ENCODE measurements at regions not wholly inside any gene's neighbourhood (a gene's known extent, or its start where the extent isn't known, plus 50 kb on each side); places are given as distances from the start of the nearest gene placed in this dataset.
"Not testable (repeated sequence)": the region's sequence is repeated elsewhere in the genome, so short reads cannot be mapped to it uniquely, and the experiment has no call there.

DNA sequence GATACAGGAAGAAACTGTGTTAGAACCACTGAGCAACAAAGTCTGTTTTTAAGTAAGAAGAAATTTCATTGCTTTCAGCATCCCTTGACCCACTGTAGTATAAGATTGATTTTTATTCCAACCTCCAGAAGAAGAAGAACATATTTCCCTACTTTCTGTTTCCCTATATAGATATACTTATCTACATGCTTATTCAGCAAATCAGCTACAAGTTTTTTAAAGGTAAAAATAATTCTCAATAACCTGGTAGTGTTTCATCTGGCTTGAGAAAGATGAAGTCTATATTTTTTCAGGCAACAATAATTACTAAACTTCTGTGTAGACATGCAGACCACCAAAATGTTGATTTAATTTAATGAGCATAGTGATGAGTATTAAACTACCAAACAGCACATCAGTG lies 201.0 kb downstream of the OSTF1 start:
- DNase-seq = no peak

DNA sequence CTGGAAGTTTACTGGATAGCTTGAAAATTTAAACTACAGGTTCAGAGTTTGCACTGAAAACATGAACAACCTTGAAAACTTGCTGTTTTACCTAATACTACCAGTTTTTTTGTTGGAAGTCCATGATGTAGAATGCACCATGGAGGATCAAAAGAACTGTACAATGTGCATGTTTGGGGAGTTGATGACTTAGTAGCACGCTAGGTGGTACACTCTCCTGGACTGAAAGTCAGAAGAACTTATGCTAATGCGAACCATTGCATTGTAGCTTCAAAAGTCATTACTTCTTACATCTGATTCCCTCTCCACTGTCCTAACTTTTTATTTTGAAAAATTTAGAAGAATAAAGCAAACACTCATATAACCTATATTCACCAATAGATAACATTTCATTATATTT lies 211.0 kb downstream of the OSTF1 start:
- DNase-seq = no peak

DNA sequence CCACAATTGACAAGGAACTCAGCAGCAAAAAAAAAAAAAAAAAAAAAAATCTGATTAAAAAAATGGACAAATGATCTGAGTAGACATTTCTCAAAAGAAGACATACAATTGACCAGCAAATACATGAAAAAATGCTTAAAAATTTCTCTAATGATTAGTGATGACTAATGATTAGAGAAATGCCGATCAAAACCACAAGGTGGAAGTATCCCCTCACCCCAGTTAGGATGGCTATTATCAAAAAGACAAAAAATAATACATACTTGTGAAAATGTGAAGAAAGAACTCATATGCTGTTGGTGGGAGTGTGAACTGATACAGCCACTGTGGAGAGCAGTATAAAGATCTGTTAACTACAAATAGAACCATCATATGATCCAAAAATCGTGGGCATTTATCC lies 245.3 kb downstream of the OSTF1 start:
- DNase-seq = no peak

DNA sequence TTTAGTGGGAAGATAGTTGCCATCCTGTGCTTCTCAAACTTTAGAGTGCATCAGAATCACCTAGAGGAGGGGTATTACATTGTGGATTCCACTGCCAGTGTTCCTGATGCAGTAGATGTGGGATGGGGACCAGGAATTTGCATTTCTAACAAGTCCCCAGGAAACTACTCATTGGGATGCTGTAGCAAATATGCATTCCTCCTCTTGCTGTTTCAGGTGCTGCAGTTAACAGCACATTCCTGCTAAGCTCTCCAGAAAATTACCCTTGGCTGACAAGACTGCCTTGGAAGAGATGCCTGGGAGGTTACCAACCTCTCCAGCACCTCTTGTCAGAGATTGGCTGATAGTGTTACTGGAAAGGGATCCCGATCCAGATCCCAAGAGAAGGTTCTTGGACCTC lies 270.5 kb downstream of the OSTF1 start:
- no peak for DNase-seq

DNA sequence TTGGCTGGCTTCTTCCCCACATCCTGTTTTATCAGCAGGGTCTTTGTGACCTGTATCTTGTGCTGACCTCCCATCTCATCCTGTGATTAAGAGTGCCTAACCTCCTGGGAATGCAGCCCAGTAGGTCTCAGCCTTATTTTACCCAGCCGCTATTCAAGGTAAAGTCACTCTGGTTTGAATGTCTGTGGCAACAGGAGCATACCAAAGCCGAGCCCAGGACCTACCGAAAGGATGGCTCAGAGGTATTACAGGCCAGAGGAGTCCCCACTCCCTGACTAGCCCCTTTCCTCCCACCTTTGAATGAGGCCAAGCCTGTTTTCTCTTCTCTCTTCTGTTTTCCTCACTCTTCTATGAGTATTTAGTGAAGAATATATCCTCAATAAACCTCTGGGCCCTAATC lies 271.3 kb downstream of the OSTF1 start:
- DNase-seq = no peak

DNA sequence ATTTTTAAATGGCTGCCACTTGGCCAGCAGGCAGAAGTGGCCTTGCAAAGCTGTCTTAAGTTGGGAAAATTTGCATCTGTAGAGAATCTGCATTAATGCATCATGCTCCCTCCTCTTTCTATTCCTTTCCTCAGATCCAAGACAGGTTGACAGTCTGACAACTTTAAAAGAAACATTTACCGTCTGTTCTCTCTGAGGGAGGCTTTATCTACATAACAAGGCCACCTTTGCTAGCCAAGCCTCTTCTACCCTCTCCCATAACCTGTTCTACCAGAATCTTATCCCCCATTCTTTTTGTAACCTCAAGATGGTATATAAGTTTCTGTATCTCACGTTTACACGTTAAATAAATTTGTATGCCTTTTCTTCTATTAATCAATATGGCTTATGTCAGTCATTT lies 271.9 kb downstream of the OSTF1 start:
- DNase-seq = no peak

DNA sequence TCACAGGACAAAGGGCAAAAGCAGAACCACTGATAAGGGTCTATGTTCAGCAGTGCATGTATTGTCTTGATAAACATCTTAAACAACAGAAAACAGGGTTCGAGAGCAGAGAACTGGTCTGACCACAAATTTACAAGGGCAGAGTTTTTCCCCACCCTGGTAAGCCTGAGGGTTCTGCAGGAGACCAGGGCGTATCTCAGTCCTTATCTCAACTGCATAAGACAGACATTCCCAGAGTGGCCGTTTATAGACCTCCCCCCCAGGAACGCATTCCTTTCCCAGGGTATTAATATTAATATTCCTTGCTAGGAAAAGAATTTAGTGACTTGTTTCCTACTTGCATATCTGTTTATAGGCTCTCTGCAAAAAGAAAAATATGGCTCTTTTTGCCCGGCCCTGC lies 274.1 kb downstream of the OSTF1 start:
- DNase-seq = not testable (repeated sequence)

DNA sequence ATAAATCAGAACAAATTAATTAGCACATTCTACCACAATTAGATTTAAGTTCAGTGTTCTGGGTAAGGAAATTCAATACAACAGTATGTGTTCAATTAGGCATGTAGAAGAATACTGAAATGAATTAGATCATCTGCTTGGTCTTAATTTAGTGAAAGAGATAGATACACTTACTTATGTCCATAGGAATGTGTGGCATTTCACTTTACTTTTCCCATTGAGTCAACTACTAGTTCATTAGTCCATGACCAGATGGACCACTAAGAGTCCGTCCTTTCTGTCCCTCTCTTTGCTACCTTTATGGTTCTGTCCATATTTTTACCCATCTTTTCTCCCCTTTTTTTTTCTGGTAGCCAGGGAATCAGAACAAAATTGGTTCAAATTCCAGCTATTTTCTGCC lies 276.9 kb downstream of the OSTF1 start:
- no peak for DNase-seq

DNA sequence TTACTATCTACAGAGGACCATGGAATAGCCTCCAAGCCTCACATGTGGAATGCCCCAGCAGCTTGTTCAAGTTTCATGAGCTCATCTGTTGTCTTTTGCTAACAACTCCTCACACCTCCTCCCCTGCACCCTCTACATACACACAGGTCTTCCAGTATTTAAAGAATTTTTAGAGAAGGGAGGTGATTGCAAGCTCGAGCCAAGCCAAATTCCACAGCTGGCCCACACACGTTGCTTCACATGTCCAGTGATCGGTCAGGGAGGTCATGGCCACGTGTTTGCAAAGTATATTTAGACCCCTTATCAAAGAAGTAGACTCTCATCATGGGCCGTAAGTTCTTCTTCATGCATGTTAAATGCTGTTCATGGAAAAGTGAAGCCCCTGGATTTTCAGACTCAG lies 281.7 kb downstream of the OSTF1 start:
- no peak for DNase-seq

DNA sequence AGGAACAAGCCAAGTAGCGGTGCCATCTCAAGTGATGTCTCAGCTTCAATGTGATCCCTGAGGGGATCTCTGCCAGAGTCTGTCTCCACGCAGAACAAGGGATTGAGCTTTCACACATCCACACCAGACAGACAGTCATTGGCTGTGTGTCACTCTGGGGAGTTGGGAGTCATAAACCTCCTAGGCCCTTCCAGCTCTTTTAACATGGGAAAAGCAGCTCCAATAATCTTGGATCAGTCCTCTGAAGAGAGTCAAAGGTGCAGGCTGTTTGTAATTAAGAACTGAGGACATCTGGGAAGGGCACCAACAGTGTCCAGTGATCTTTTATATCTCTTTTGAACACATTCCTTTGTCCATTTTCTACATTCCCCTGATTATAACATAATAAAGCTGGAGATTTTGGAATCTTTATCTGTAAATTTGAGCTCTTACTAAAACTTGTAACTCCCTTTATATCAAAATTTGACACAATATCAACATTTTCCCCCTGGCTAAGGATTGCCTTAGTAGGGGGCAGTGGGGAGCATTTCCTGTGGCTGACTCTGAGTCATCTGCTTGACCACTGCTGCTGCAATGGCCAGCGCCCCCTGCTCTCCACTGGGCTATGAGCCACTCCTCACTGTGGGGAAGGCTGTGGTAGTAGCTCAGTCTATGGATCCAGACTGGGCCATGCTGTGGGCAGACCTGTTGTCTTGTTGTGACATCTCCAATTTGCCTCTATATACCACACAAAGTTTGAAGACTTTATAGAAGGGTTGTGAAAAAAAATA lies 284.4 kb downstream of the OSTF1 start:
- DNase-seq = no peak

DNA sequence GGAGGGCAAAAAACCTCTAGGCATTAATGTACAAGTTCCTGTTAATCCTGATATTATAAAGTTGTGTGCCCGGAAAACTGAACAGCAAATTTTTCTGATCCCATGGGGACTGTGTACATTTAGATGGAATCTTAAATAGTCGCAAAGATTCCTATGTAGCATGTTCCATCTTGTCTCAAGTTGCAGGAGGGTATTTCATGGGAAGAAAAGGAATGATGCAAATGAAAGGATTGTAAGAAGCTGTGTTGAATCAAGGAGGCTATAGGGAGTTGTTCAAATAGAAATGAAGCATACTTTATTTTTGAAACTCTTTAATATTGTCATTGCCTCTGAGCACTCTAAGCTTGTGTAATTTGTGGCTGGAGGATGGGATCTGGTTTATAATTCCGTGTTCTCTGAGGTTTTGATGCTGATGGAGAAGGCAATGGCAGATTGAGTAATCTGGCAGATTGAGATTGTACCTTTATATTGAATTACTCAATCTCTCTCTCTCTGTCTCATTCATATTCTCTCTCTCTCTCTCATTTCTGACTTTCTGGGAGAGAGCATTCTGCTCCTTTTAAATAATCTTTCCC lies 288.5 kb downstream of the OSTF1 start:
- peak; percentile 8 for DNase-seq

DNA sequence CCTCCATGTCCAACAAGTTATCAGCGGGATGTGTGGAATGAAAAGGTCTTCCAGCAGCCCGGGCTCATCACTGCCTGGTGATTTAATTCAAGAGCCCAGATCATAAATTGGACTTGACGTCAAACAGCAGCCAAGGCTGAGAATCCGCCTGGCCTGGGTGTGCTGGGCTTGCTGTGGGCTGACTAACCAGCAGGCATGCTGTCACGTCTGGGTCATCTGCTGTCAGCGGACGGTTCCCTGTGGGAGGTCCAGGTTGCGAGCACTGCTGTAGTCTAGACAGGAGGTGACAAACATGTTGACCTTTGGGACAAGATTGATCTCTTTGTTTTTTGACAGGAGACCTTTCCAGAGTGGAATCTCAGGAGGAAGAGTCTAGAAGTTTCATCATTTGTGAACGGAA lies 289.7 kb downstream of the OSTF1 start:
- DNase-seq = no peak

DNA sequence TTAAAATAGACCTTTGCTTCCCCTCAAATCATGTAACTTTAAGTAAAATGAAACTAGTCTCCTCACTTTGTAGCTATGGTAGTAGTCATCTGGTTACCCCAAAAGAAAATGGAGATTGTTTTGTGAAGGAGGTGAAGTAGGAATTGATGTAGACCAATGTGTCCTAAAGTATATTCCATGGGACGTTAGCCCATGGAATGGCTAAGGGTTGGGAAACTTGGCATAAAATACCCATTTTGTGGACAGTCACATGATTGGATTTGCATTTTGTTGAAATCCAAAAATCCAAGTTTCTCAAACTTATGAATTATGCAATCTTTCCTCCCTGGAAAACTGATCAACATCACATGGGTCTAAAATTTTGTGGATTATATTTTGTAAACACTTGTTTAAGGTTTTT lies 290.6 kb downstream of the OSTF1 start:
- DNase-seq = no peak

DNA sequence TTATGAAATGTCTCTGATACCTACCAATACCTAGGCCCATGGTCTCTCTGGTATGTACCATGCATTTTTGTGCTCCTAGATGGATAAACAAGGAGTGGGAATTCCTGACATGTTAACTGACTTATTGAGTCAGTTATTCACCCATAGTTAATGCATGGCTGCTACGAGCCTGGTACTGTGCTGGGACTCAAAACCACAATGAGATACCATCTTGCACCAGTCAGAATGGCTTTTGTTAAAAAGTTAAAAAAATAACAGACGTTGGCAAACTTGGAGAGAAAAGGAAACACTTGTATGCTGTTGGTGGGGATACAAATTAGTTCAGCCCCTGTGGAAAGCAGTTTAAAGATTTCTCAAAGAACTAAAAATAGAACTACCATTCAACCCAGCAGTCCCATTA lies 293.8 kb downstream of the OSTF1 start:
- no peak for DNase-seq

DNA sequence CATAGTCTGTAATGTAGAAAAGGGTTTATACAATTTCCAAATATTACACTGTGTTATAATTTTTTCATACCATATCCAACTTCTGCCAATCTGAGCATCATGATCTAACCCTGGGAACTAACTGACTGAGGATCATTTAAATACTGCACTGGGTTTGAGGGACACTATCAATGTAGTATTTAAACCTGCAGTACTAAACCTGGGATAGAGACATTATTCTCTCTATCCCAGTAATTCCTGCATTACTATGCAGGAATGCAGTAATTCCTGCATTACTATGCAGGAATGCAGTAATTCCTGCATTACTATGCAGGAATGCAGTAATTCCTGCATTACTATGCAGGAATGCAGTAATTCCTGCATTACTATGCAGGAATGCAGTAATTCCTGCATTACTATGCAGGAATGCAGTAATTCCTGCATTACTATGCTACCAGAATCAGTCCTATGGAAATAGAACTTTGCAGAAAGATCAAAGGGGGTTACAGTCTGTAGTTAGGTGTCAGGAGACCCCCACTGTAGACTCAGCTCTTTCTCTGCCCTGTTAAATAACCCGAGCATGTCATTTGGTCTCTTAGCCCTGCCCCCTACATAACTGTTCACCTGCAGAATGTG lies 295.2 kb downstream of the OSTF1 start:
- DNase-seq = not testable (repeated sequence)

DNA sequence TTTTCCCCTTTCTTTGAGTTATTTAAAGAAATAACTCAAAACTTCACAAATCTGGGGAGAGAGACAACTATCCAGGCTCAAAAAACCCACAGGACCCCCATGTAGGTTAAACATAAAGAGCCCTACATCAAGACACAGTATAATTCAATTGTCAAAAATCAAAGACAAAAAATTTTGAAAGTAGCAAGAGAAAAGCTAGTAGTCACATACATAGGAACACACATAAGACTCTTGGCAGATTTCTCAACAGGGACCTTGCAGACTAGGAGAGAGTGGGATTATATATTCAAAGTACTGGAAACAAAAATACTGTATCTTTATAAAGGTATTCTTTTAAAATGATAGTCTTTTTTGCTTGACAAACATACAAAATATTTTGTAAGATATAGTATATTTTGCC lies 296.9 kb downstream of the OSTF1 start:
- no peak for DNase-seq

DNA sequence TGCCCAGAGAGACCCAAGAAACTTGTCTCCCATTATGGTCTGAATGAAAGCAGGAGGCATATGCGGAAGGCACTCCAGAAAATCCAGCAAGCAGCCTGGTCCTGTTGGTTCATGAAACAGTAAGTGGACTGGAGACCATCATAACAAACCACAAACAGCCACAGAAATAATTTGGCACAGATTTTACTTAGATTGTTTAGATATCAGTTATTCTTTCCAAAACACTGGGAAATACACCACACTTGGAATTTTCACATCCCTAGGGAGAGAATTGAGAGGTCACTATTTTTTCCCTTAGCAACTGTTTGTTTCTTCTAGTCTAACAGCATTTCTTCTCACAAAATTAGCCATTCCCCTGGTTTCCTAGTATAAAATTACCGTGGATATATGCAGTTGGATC lies 300.8 kb downstream of the OSTF1 start:
- DNase-seq = no peak

DNA sequence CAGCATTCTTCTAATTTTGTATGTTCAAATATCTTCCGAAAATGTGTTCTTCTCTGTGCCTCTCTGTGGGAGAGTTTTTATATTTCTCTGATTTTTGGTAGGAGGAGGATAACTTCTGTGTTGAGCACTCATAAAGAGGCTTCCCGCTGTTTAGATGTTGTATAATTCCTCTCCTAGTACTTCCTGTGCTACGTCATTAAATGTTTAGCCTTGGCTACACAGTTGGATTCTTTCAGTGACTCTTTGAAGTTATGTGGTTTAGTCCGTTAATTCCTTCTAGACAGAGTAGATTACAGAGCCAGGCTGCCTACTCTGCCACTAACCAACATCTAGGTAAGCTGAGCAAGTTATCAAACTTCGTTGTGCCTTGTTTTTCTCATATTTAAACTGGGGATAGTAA lies 302.6 kb downstream of the OSTF1 start:
- no peak for DNase-seq

DNA sequence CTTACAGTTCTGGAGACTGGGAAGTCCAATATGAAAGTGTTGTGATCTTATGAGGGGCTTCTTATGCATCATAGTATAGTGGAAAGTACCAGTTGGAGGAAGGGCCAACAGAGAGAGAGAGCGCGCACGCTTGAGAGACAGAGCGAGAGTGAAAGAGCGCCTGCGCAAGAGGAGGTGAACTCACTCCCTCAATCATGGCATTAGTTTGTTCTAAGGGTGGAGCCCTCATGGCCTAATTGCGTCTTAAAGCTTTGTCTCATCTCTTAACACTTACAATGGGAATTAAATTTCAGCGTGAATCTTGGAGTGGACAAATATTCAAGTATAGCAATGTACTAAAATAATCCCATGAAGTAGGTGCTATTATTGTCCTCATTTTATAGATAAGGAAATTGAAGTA lies 303.2 kb downstream of the OSTF1 start:
- no peak for DNase-seq

DNA sequence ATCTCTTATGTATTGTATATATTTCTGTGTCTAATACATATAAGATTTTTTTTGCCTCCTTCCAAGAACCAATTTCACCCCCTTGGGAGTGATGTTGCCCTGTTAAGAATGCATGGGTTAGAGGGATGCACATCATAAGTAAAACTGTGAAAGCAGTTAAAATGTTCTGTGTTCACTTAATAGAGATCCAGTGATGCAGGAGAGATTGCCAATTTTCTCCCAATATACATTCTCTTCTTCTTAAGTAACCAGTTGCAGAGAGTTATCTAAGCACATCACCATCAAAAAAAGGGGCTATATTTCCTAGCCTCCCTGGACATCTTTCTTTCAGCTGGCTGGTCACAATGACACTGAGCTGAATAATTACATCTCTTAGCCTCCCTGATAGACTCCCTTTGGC lies 307.0 kb downstream of the OSTF1 start:
- DNase-seq = no peak

DNA sequence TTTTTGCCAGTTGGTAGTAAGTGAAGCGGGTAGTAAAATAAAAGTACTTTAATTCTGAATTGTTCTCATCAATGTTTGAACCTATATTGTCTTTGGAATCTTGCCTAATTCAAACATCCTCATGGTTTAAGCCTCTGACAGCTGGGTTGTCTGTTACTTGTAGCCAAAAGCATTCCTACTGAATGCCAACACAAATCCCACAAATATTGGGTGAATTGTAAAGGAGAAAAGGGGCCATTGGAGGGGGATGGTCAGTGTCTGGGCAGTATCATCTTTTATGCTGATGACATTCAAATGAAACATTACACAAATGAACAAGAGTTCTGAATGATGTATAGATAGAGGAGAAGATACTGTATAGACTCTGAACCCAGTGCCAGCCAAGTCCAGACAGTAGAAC lies 309.5 kb downstream of the OSTF1 start:
- DNase-seq = no peak

DNA sequence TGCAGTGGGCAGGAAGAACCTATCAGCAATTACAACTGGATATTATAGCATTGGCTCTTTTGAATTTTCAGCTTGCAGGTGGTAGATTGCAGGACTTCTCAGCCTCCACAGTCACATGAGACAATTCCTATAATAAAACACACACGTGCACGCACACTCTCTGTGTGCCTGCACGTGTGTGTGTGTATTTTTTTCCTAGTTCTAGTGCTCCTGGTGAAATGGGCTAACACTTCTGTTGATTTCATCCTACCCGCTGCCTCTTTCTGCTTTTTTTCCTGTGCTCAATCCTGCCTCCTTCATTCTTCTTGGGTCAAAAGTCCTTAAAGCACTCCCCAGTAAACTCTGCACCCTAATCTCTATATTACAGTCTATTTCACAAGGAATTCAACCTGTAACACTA lies 320.1 kb downstream of the OSTF1 start:
- DNase-seq = no peak

DNA sequence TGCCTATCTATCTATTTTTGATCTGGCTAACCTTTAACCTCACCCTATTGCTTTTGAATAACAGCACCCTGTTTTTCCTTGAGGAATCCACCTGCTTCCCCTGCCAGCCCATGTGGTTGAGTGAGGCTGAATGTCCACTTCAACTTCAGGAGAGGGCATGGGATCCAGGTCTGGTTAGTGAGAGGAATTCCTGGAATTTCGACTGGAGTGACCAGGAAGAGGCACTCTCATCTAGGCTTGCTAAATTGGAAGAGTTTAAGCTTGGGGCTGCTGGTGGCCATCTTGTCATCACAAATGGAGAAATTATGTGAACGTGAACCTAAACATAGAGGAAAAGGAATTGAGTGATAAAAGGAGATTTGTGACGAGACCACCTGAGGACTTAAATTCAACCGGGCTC lies 322.1 kb downstream of the OSTF1 start:
- no peak for DNase-seq

DNA sequence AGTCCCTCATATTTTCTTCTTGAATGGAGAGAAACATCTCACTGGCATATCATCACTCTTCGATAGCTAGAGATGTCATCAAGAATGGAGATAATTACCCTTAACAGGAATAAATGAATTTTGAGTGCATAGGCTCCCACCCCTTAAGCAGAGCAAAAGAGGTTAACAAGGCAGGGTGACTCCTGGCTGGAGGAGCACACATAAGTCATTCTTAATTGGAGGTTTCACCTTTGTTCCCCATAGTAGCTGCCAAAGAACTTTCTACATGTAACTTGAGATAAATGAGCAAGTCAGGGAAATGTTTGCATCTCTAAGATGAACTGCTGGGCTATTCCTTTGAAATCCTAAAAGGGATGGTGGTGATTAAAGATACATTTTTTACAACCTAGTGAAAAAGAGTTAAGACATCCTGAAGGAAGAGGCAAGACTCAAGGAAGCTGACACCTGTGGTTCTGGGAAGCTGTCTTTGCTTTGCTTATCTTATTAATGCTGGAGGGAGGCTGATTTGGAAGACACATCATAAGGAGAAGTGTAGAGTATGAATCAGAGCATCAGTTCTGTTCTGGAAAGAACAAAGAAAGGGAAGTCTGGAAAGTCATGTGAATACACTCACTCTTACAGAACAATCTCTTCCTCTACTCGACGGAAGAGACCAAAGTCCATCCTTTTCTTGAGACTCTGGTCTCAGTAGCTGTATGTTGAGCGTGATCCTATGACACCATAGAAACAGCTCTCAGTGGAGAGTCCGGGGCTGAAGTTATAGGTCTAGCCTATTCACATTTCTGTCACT lies 326.3 kb downstream of the OSTF1 start:
- DNase-seq = no peak
